ENCODE measurements at regions not wholly inside any gene's neighbourhood (a gene's known extent, or its start where the extent isn't known, plus 50 kb on each side); places are given as distances from the start of the nearest gene placed in this dataset.

DNA sequence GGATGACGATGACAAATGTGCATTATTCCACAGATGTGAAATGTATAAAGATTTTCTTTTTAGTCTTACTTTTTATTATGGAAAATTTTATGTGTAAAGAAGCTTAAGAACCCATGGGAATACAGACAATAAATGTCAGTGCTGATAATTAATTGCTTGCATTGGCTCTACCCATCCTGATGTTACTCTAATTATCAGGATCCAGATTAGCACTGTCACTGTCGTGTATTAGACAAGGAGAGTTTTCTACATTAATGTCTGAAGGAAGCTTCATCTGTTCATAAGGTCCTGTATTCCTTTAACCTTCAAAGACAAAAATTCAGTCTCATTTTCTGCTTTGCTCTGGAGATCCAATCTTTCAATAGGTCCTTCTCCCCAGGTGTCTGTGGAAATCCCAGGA is 259.1 kb upstream of the ADAMTS5 start:
- CTCF ChIA-PET: no interaction called here

DNA sequence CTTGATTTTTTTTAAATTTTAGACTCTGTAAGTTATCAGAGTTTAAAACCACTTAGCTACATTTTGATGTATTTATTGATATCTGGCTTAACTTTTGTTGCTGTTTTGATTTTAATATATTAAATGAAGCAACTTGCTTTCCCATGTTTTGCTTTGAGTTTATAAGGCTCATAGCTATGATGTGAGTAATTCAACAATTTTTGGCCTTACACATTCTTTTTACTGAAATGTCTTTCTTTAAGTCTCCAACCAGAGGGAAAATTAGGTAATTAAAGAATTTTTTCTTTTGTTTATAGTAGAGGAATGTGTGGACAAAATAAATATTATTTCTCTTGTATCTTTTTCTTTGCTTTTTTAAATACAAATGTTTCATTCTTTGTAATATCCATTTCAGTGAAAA is 258.3 kb upstream of the ADAMTS5 start:
- Mint-ChIP-seq H3K27me3 (no peaks in the 10 kb centered on the region), H3K4me1 (no peaks in the 10 kb centered on the region), H3K9me3 (ENCODE audit: insufficient read depth) (no peaks in the 10 kb centered on the region), H3K27ac (no peak overlapping the region), H3K4me3 (no peak overlapping the region)
- TF ChIP-seq, protein P1, sequence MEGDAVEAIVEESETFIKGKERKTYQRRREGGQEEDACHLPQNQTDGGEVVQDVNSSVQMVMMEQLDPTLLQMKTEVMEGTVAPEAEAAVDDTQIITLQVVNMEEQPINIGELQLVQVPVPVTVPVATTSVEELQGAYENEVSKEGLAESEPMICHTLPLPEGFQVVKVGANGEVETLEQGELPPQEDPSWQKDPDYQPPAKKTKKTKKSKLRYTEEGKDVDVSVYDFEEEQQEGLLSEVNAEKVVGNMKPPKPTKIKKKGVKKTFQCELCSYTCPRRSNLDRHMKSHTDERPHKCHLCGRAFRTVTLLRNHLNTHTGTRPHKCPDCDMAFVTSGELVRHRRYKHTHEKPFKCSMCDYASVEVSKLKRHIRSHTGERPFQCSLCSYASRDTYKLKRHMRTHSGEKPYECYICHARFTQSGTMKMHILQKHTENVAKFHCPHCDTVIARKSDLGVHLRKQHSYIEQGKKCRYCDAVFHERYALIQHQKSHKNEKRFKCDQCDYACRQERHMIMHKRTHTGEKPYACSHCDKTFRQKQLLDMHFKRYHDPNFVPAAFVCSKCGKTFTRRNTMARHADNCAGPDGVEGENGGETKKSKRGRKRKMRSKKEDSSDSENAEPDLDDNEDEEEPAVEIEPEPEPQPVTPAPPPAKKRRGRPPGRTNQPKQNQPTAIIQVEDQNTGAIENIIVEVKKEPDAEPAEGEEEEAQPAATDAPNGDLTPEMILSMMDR (IDR thresholded peaks at IDR 0.05): no peak
- no peak for TF ChIP-seq EZH2 (IDR thresholded peaks at IDR 0.05; ENCODE audit: borderline replicate concordance, insufficient read depth, low read depth, low read length, poor library complexity, severe bottlenecking)
- POLR2A ChIA-PET: no interaction called here
- Histone ChIP-seq H3K27me3 (replicated peaks in 1 of 4; ENCODE audit: control extremely low read depth in 1 of 4, control insufficient read depth in 3 of 4, insufficient read depth in 4 of 4, low read length in 3 of 4) (no peaks in the 10 kb centered on the region), H3K4me3 (ENCODE audit: control extremely low read depth in 1 of 5, extremely low read depth in 1 of 5, insufficient read depth in 1 of 5, low read depth in 2 of 5, low read length in 4 of 5) (no peak overlapping the region), H3K9me3 (ENCODE audit: control extremely low read depth in 1 of 3, control insufficient read depth in 2 of 3, insufficient read depth in 1 of 3, low read length in 2 of 3) (no peaks in the 10 kb centered on the region), H3K4me1 (ENCODE audit: control insufficient read depth in 2 of 2, insufficient read depth in 2 of 2, low read length in 2 of 2) (no peaks in the 10 kb centered on the region), H3K79me2 (ENCODE audit: control insufficient read depth, insufficient read depth, low read length) (no peaks in the 10 kb centered on the region), H4K20me1 (ENCODE audit: control insufficient read depth, insufficient read depth, low read length, poor library complexity, severe bottlenecking) (no peaks in the 10 kb centered on the region), H3K9ac (ENCODE audit: low read length) (no peak overlapping the region), H3K36me3 (replicated peaks in 1 of 2; ENCODE audit: control extremely low read depth in 1 of 2, control insufficient read depth in 1 of 2, extremely low read depth in 1 of 2, insufficient read depth in 2 of 2, low read length in 1 of 2) (no peaks in the 10 kb centered on the region), H2AFZ (ENCODE audit: insufficient read depth, low read depth, low read length, poor library complexity, severe bottlenecking) (no peak overlapping the region), H3K4me2 (replicated peaks; ENCODE audit: low read depth, low read length, poor library complexity, severe bottlenecking) (no peak overlapping the region), H3K27ac (ENCODE audit: low read length in 2 of 2) (no peak overlapping the region)
- ATAC-seq (ENCODE audit: low read depth): no peak
- CTCF ChIA-PET: no interaction called here
- intact Hi-C loops (cut with micrococcal nuclease): no loop called here
- DNase-seq: no peak

More for the DNA sequence above, 259.1 kb upstream of the ADAMTS5 start:
- H3K27ac ChIP-seq (ENCODE audit: low read length in 2 of 2): no peak overlapping the region
- no peak overlapping the region for H3K9ac ChIP-seq (ENCODE audit: low read length)
- H3K36me3 ChIP-seq (replicated peaks in 1 of 2; ENCODE audit: control extremely low read depth in 1 of 2, control insufficient read depth in 1 of 2, extremely low read depth in 1 of 2, insufficient read depth in 2 of 2, low read length in 1 of 2): no peaks in the 10 kb centered on the region
- H3K4me3 ChIP-seq (ENCODE audit: control extremely low read depth in 1 of 5, extremely low read depth in 1 of 5, insufficient read depth in 1 of 5, low read depth in 2 of 5, low read length in 4 of 5): no peak overlapping the region
- intact Hi-C loops (cut with micrococcal nuclease): no loop called here
- H3K4me2 ChIP-seq (replicated peaks; ENCODE audit: low read depth, low read length, poor library complexity, severe bottlenecking): no peak overlapping the region
- H3K4me3 Mint-ChIP-seq: no peak overlapping the region
- no peaks in the 10 kb centered on the region for H3K4me1 ChIP-seq (ENCODE audit: control insufficient read depth in 2 of 2, insufficient read depth in 2 of 2, low read length in 2 of 2)
- no peak overlapping the region for H3K27ac Mint-ChIP-seq
- no peaks in the 10 kb centered on the region for H3K9me3 Mint-ChIP-seq (ENCODE audit: insufficient read depth)
- ATAC-seq (ENCODE audit: low read depth): no peak
- H4K20me1 ChIP-seq (ENCODE audit: control insufficient read depth, insufficient read depth, low read length, poor library complexity, severe bottlenecking): no peaks in the 10 kb centered on the region
- H3K27me3 ChIP-seq (replicated peaks in 1 of 4; ENCODE audit: control extremely low read depth in 1 of 4, control insufficient read depth in 3 of 4, insufficient read depth in 4 of 4, low read length in 3 of 4): no peaks in the 10 kb centered on the region
- no peaks in the 10 kb centered on the region for H3K27me3 Mint-ChIP-seq
- H3K9me3 ChIP-seq (ENCODE audit: control extremely low read depth in 1 of 3, control insufficient read depth in 2 of 3, insufficient read depth in 1 of 3, low read length in 2 of 3): no peaks in the 10 kb centered on the region
- no peaks in the 10 kb centered on the region for H3K79me2 ChIP-seq (ENCODE audit: control insufficient read depth, insufficient read depth, low read length)
- no peak for TF ChIP-seq EZH2 (IDR thresholded peaks at IDR 0.05; ENCODE audit: borderline replicate concordance, insufficient read depth, low read depth, low read length, poor library complexity, severe bottlenecking)
- TF ChIP-seq, protein P1 (IDR thresholded peaks at IDR 0.05): no peak
- no CpG with 5 or more reads among the region's 2 CpGs for WGBS (ENCODE audit: insufficient coverage)
- no peak overlapping the region for H2AFZ ChIP-seq (ENCODE audit: insufficient read depth, low read depth, low read length, poor library complexity, severe bottlenecking)
- POLR2A ChIA-PET: no interaction called here
- DNase-seq: no peak
- no peaks in the 10 kb centered on the region for H3K4me1 Mint-ChIP-seq
